HepG2 (cell line): ENCODE measurements at regions not wholly inside any gene's neighbourhood (a gene's known extent, or its start where the extent isn't known, plus 50 kb on each side); places are given as distances from the start of the nearest gene placed in this dataset.

Experiments
- ATAC-seq: fragments of 200-7000 bp; cut with Tn5 transposase; 3 replicates; pipeline ENCODE4 v1.9.1; 2020; ENCODE audit warnings: mild to moderate bottlenecking, moderate library complexity
- BruUV-seq: library from RNA; stranded (reverse); fragments of 400-500 nt; replicated peaks from 2 replicates; lab custom pipeline; 2021; lab: Mats Ljungman, UMichigan
- CTCF ChIA-PET: fragments of 300-600 bp; formaldehyde crosslinking; extraction: SDS; loops from one replicate; lab custom pipeline; 2021; ENCODE audit warnings: low total read pairs, inconsistent platforms, low intra/inter-chr PET ratio; lab: Yijun Ruan, JAX
- POLR2A ChIA-PET: fragments of 350-600 bp; sonication (Branson Sonifier 250); formaldehyde crosslinking; loops from one replicate; lab custom pipeline; 2020; ENCODE audit warnings: antibody characterized with exemption, inconsistent platforms; lab: Yijun Ruan, JAX
- DNase-seq: peaks from one replicate; pipeline ENCODE4 v3.0.0-alpha.2; 2015; ENCODE audit warnings: low spot score
- FAIRE-seq: peaks from 3 replicates; lab custom pipeline; 2011; peaks lifted over from hg19 to GRCh38; lab: Jason Lieb, UNC
- H2AFZ ChIP-seq: one replicate; pipeline ENCODE4 v1.6.1; 2011; ENCODE audit warnings: low read length, inconsistent platforms
- H3K27ac ChIP-seq: fragments of 300-600 bp; 3 replicates; pipeline ENCODE4 v1.8.0; 2011; ENCODE audit warnings: mixed run types, mild to moderate bottlenecking, mixed read lengths, low read length, inconsistent platforms; ENCODE audit not compliant: insufficient read depth; ENCODE audit errors: extremely low read length
- H3K27me3 ChIP-seq, 2 experiments: fragments of 200-600 bp in 1 of 2; 2 replicates in 1 of 2; 3 replicates in 1 of 2; pipeline versions ENCODE4 v1.6.0 to v1.8.0; 2011; ENCODE audit warnings: low read length in 2 of 2, mild to moderate bottlenecking in 2 of 2, moderate library complexity in 2 of 2, inconsistent platforms in 1 of 2; ENCODE audit not compliant: insufficient read depth in 2 of 2, control insufficient read depth in 1 of 2
- H3K36me3 ChIP-seq, 2 experiments: fragments of 200-600 bp in 1 of 2; replicated peaks in 1 of 2; 2 replicates in 1 of 2; 3 replicates in 1 of 2; pipeline versions ENCODE4 v1.5.1 to v1.8.0; 2011; ENCODE audit warnings: low read length in 2 of 2, inconsistent platforms in 1 of 2; ENCODE audit not compliant: insufficient read depth in 2 of 2, control insufficient read depth in 1 of 2
- H3K4me1 ChIP-seq: 2 replicates; pipeline ENCODE4 v1.5.1; 2012; ENCODE audit warnings: low read length, inconsistent platforms; ENCODE audit not compliant: insufficient read depth
- H3K4me2 ChIP-seq: 2 replicates; pipeline ENCODE4 v1.6.0; 2011; ENCODE audit warnings: low read depth, low read length, inconsistent platforms
- H3K4me3 ChIP-seq, 3 experiments: fragments of 200-600 bp in 1 of 3; sonication (generic), shearing (Covaris generic) in 1 of 3; replicated peaks in 1 of 3; 2 replicates each; pipeline ENCODE4 v1.5.1; 2011 to 2016; ENCODE audit warnings: low read length in 3 of 3, inconsistent platforms in 2 of 3, low read depth in 2 of 3, mild to moderate bottlenecking in 2 of 3, control low read depth in 1 of 3, mixed read lengths in 1 of 3; ENCODE audit not compliant: insufficient read depth in 1 of 3
- H3K79me2 ChIP-seq: one replicate; pipeline ENCODE4 v1.6.1; 2011; ENCODE audit warnings: low read length, inconsistent platforms; ENCODE audit not compliant: insufficient read depth
- H3K9ac ChIP-seq: 2 replicates; pipeline ENCODE4 v1.6.0; 2011; ENCODE audit warnings: mild to moderate bottlenecking, low read depth, low read length, inconsistent platforms; ENCODE audit not compliant: insufficient read depth
- H3K9me3 ChIP-seq: 2 replicates; pipeline ENCODE4 v1.5.1; 2012; ENCODE audit warnings: mild to moderate bottlenecking, low read length
- H4K20me1 ChIP-seq: 2 replicates; pipeline ENCODE4 v1.6.0; 2011; ENCODE audit warnings: inconsistent platforms, mild to moderate bottlenecking, low read length, moderate library complexity; ENCODE audit not compliant: insufficient read depth
- CC2D1A ChIP-seq: sonication (generic); formaldehyde crosslinking; IDR thresholded peaks from 2 replicates; pipeline ENCODE4 v1.8.1; 2023; ENCODE audit warnings: mild to moderate bottlenecking, missing genetic modification reagents
- ERF ChIP-seq: IDR thresholded peaks from 2 replicates; pipeline ENCODE4 v1.6.1; 2018; ENCODE audit warnings: missing biosample characterization, missing genetic modification reagents
- ETV5 ChIP-seq: IDR thresholded peaks from 2 replicates; pipeline ENCODE4 v1.6.1; 2018; ENCODE audit warnings: missing biosample characterization, missing genetic modification reagents, inconsistent platforms, borderline replicate concordance
- HMGA1 ChIP-seq: sonication (generic); formaldehyde crosslinking; conservative IDR thresholded peaks from 2 replicates; pipeline ENCODE4 v1.4.0; 2020; ENCODE audit warnings: missing genetic modification reagents
- KLF13 ChIP-seq: sonication (generic); formaldehyde crosslinking; IDR thresholded peaks from 2 replicates; pipeline ENCODE4 v1.4.0; 2020; ENCODE audit warnings: mild to moderate bottlenecking, missing genetic modification reagents
- MNT ChIP-seq: fragments of 450-650 bp; IDR thresholded peaks from 2 replicates; pipeline ENCODE4 v1.6.1; 2016
- PAX8 ChIP-seq: sonication (generic); formaldehyde crosslinking; IDR thresholded peaks from 2 replicates; pipeline ENCODE4 v1.8.0; 2022; ENCODE audit warnings: mild to moderate bottlenecking, missing genetic modification reagents, borderline replicate concordance
- PTBP1 ChIP-seq: fragments of 200-400 bp; formaldehyde crosslinking; IDR thresholded peaks from 2 replicates; pipeline ENCODE4 v1.6.1; 2018; ENCODE audit warnings: low read length, low read depth; ENCODE audit not compliant: poor library complexity, severe bottlenecking
- RBFOX2 ChIP-seq: fragments of 200-400 bp; formaldehyde crosslinking; IDR thresholded peaks from 2 replicates; pipeline ENCODE4 v1.6.1; 2017; ENCODE audit warnings: low read depth, mild to moderate bottlenecking, low read length
- REXO4 ChIP-seq: sonication (generic); formaldehyde crosslinking; IDR thresholded peaks from 2 replicates; pipeline ENCODE4 v1.8.0; 2022; ENCODE audit warnings: missing genetic modification reagents, mild to moderate bottlenecking, borderline replicate concordance
- SRY ChIP-seq: sonication (generic); formaldehyde crosslinking; IDR thresholded peaks from 2 replicates; pipeline ENCODE4 v1.8.0; 2022; ENCODE audit warnings: mild to moderate bottlenecking, missing genetic modification reagents
- YY1 ChIP-seq: IDR thresholded peaks from 2 replicates; pipeline ENCODE4 v1.6.1; 2011; ENCODE audit warnings: low read length, low read depth, moderate library complexity, mild to moderate bottlenecking; ENCODE audit not compliant: insufficient read depth, insufficient replicate concordance
- ZKSCAN1 ChIP-seq: fragments of 150-350 bp; IDR thresholded peaks from 2 replicates; pipeline ENCODE4 v1.6.1; 2014; ENCODE audit warnings: low read length
- ZNF138 ChIP-seq: sonication (generic); formaldehyde crosslinking; IDR thresholded peaks from 2 replicates; pipeline ENCODE4 v1.5.0; 2020; ENCODE audit warnings: mild to moderate bottlenecking, low read depth, missing genetic modification reagents
- in situ Hi-C: cut with HindIII; loops from 2 replicates; pipeline ENCODE4 v1.10.0; 2017; ENCODE audit warnings: low pct_unique_long_range_greater_than_20kb; ENCODE audit not compliant: extremely low pct_ligation_motif_present
- intact Hi-C: fragments of 100-400 bp; cut with micrococcal nuclease; formaldehyde crosslinking; loops from one replicate; pipeline ENCODE4 v1.10.0; 2022; ENCODE audit not compliant: unreplicated experiment
- TF ChIP-seq, protein P1 (sequence below): sonication (generic); formaldehyde crosslinking; conservative IDR thresholded peaks from 2 replicates; pipeline ENCODE4 v1.4.0; 2020; ENCODE audit warnings: missing genetic modification reagents
- TF ChIP-seq, protein P2 (sequence below): IDR thresholded peaks from 2 replicates; pipeline ENCODE4 v1.6.1; 2016; ENCODE audit warnings: low read depth, missing genetic modification reagents, missing compliant biosample characterization

DNA sequence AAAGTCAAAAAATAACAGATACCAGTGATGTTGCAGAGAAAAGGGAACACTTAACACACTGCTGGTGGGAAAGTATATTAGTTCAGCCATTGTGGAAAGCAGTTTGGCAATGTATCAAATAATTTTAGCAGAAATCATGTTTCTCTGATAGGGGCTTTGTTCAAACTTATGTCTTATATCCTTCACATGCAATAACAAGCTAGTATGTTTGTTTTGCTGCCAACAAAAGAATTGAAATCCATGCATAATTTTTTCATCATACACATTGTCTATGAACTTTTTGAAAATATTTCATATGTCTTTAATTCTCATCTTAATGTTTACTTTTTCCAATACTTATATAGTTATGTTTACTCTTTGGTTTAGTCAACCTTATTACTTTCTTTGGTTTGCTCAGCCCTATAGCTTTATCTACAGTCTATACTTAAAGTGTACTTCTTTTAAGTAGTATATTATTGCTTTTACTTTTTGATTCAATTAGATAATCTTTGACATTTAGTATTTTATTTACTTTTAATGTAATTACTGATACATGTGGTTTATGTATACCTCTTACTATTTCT is 639.6 kb upstream of the CBLB start:
- ChIA-PET POLR2A (no interaction called here), CTCF (no interaction called here)
- Histone ChIP-seq H3K9me3 (peaks cover 7% of the 10 kb centered on the region; the same call in 1 of the 2 replicates), H4K20me1 (no peaks in the 10 kb centered on the region), H2AFZ (no peak overlapping the region), H3K4me2 (no peak overlapping the region), H3K79me2 (no peaks in the 10 kb centered on the region), H3K9ac (no peak overlapping the region), H3K27me3 (no peaks in the 10 kb centered on the region), H3K4me1 (no peaks in the 10 kb centered on the region), H3K36me3 (no peaks in the 10 kb centered on the region), H3K4me3 (no peak overlapping the region), H3K27ac (no peak overlapping the region)
- ATAC-seq, result no peak
- no peak for DNase-seq
- BruUV-seq, result no TSS peak
- intact Hi-C loops (no loop called here), in situ Hi-C loops (no loop called here)
- FAIRE-seq, result no peak
- TF ChIP-seq MNT (no peak), PTBP1 (no peak), HMGA1 (CRISPR knock-in tag) (no peak), YY1 (no peak), ERF (CRISPR knock-in tag) (no peak), KLF13 (CRISPR knock-in tag) (no peak), ZKSCAN1 (no peak), ZNF138 (no peak), RBFOX2 (no peak), REXO4 (CRISPR knock-in tag) (no peak), PAX8 (CRISPR knock-in tag) (no peak), CC2D1A (CRISPR knock-in tag) (no peak), SRY (CRISPR knock-in tag) (no peak), ETV5 (CRISPR knock-in tag) (no peak)
- TF ChIP-seq, protein P1, sequence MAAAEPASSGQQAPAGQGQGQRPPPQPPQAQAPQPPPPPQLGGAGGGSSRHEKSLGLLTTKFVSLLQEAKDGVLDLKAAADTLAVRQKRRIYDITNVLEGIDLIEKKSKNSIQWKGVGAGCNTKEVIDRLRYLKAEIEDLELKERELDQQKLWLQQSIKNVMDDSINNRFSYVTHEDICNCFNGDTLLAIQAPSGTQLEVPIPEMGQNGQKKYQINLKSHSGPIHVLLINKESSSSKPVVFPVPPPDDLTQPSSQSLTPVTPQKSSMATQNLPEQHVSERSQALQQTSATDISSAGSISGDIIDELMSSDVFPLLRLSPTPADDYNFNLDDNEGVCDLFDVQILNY (CRISPR knock-in tag), result no peak
- TF ChIP-seq, protein P2, sequence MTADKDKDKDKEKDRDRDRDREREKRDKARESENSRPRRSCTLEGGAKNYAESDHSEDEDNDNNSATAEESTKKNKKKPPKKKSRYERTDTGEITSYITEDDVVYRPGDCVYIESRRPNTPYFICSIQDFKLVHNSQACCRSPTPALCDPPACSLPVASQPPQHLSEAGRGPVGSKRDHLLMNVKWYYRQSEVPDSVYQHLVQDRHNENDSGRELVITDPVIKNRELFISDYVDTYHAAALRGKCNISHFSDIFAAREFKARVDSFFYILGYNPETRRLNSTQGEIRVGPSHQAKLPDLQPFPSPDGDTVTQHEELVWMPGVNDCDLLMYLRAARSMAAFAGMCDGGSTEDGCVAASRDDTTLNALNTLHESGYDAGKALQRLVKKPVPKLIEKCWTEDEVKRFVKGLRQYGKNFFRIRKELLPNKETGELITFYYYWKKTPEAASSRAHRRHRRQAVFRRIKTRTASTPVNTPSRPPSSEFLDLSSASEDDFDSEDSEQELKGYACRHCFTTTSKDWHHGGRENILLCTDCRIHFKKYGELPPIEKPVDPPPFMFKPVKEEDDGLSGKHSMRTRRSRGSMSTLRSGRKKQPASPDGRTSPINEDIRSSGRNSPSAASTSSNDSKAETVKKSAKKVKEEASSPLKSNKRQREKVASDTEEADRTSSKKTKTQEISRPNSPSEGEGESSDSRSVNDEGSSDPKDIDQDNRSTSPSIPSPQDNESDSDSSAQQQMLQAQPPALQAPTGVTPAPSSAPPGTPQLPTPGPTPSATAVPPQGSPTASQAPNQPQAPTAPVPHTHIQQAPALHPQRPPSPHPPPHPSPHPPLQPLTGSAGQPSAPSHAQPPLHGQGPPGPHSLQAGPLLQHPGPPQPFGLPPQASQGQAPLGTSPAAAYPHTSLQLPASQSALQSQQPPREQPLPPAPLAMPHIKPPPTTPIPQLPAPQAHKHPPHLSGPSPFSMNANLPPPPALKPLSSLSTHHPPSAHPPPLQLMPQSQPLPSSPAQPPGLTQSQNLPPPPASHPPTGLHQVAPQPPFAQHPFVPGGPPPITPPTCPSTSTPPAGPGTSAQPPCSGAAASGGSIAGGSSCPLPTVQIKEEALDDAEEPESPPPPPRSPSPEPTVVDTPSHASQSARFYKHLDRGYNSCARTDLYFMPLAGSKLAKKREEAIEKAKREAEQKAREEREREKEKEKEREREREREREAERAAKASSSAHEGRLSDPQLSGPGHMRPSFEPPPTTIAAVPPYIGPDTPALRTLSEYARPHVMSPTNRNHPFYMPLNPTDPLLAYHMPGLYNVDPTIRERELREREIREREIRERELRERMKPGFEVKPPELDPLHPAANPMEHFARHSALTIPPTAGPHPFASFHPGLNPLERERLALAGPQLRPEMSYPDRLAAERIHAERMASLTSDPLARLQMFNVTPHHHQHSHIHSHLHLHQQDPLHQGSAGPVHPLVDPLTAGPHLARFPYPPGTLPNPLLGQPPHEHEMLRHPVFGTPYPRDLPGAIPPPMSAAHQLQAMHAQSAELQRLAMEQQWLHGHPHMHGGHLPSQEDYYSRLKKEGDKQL (CRISPR knock-in tag), result no peak
